Fibroblast of lung (primary cell): ENCODE measurements at regions not wholly inside any gene's neighbourhood (a gene's known extent, or its start where the extent isn't known, plus 50 kb on each side); places are given as distances from the start of the nearest gene placed in this dataset.

Experiments used
- DNase-seq, 2 donors: peaks; one replicate each; pipeline versions ENCODE4 v3.0.0 to v3.0.0-alpha.2; 2010; ENCODE audit warnings: low read depth in 2 of 2
- H2AFZ ChIP-seq: 2 replicates; pipeline ENCODE4 v1.5.1; 2012; ENCODE audit warnings: low read length, control low read depth, inconsistent platforms
- H3K27ac ChIP-seq: 2 replicates; pipeline ENCODE4 v1.5.1; 2011; ENCODE audit warnings: low read length, control low read depth; ENCODE audit not compliant: insufficient read depth
- H3K27me3 ChIP-seq: 2 replicates; pipeline ENCODE4 v1.5.1; 2011; ENCODE audit warnings: mild to moderate bottlenecking, low read length; ENCODE audit not compliant: control insufficient read depth, insufficient read depth
- H3K36me3 ChIP-seq: 2 replicates; pipeline ENCODE4 v1.5.1; 2011; ENCODE audit warnings: low read length; ENCODE audit not compliant: control insufficient read depth, insufficient read depth
- H3K4me1 ChIP-seq: 2 replicates; pipeline ENCODE4 v1.5.1; 2011; ENCODE audit warnings: low read length; ENCODE audit not compliant: control insufficient read depth, insufficient read depth; ENCODE audit errors: extremely low read depth
- H3K4me2 ChIP-seq: 2 replicates; pipeline ENCODE4 v1.5.1; 2011; ENCODE audit warnings: low read length, control low read depth; ENCODE audit not compliant: insufficient read depth; ENCODE audit errors: extremely low read depth
- H3K4me3 ChIP-seq, 4 experiments: fragments of 200-600 bp in 1 of 4; sonication (generic) in 1 of 4; replicated peaks in 1 of 4; 2 replicates each; pipeline ENCODE4 v1.5.1; 2011 to 2016; ENCODE audit warnings: low read length in 4 of 4, low read depth in 3 of 4, mild to moderate bottlenecking in 3 of 4, control low read depth in 2 of 4, inconsistent platforms in 1 of 4, mixed read lengths in 1 of 4; ENCODE audit not compliant: insufficient read depth in 1 of 4; ENCODE audit errors: control extremely low read depth in 1 of 4
- H3K79me2 ChIP-seq: 2 replicates; pipeline ENCODE4 v1.5.1; 2012; ENCODE audit warnings: mild to moderate bottlenecking, low read length, inconsistent platforms; ENCODE audit not compliant: control insufficient read depth, insufficient read depth
- H3K9ac ChIP-seq: 2 replicates; pipeline ENCODE4 v1.5.1; 2011; ENCODE audit warnings: mild to moderate bottlenecking, low read length, control low read depth; ENCODE audit not compliant: insufficient read depth
- H3K9me3 ChIP-seq: 2 replicates; pipeline ENCODE4 v1.5.1; 2012; ENCODE audit warnings: low read depth, low read length; ENCODE audit not compliant: control insufficient read depth, insufficient read depth
- H4K20me1 ChIP-seq: 2 replicates; pipeline ENCODE4 v1.5.1; 2011; ENCODE audit warnings: low read length; ENCODE audit not compliant: control insufficient read depth, insufficient read depth; ENCODE audit errors: extremely low read depth
- CTCF ChIP-seq, 2 donors: IDR thresholded peaks in 1 of 2; conservative IDR thresholded peaks in 1 of 2; 1 replicate in 1 of 2; 2 replicates in 1 of 2; pipeline ENCODE4 v1.5.1; 2011 to 2012; ENCODE audit warnings: low read length in 2 of 2, control low read depth in 1 of 2, inconsistent platforms in 1 of 2, low read depth in 1 of 2, mild to moderate bottlenecking in 1 of 2
- EZH2 ChIP-seq: IDR thresholded peaks from 2 replicates; pipeline ENCODE4 v1.5.1; 2012; ENCODE audit warnings: low read length, control low read depth, mild to moderate bottlenecking; ENCODE audit errors: missing control alignments

GRCh38 chr2:121128741-121129659, 156.0 kb downstream of the TFCP2L1 start:
- no peaks in the 10 kb centered on the region for H3K9me3 ChIP-seq

GRCh38 chr2:121129692-121130091, 155.3 kb downstream of the TFCP2L1 start:
- H3K27me3 ChIP-seq: no peaks in the 10 kb centered on the region
- H3K9me3 ChIP-seq: no peaks in the 10 kb centered on the region
- no peak overlapping the region for H3K4me3 ChIP-seq
- no peaks in the 10 kb centered on the region for H3K36me3 ChIP-seq
- no peaks in the 10 kb centered on the region for H4K20me1 ChIP-seq
- no peaks in the 10 kb centered on the region for H3K79me2 ChIP-seq
- H3K27ac ChIP-seq: no peak overlapping the region
- no peaks in the 10 kb centered on the region for H3K4me1 ChIP-seq
- no peak for DNase-seq
- H2AFZ ChIP-seq: no peak overlapping the region
- TF ChIP-seq CTCF (conservative IDR thresholded peaks at IDR 0.05 in 1 of 2, IDR thresholded peaks at IDR 0.05 in 1 of 2; ENCODE audit: low read depth in 1 of 2, low read length in 2 of 2) (no peak), EZH2 (no peak)
- no peak overlapping the region for H3K9ac ChIP-seq
- no peak overlapping the region for H3K4me2 ChIP-seq

More at GRCh38 chr2:121128741-121129659, 156.0 kb downstream of the TFCP2L1 start:
- Histone ChIP-seq H3K4me3 (no peak overlapping the region), H3K4me1 (no peaks in the 10 kb centered on the region), H2AFZ (no peak overlapping the region), H3K27ac (no peak overlapping the region), H3K27me3 (no peaks in the 10 kb centered on the region), H3K36me3 (no peaks in the 10 kb centered on the region), H3K9ac (no peak overlapping the region), H3K79me2 (no peaks in the 10 kb centered on the region), H3K4me2 (no peak overlapping the region), H4K20me1 (no peaks in the 10 kb centered on the region)
- peak in 1 of 2 donors; percentile 17 for DNase-seq
- TF ChIP-seq CTCF (conservative IDR thresholded peaks at IDR 0.05 in 1 of 2, IDR thresholded peaks at IDR 0.05 in 1 of 2; ENCODE audit: low read depth in 1 of 2, low read length in 2 of 2): peak; percentile 31 to 63
- TF ChIP-seq EZH2: no peak

GRCh38 chr2:121130301-121130850, 154.6 kb downstream of the TFCP2L1 start:
- no peaks in the 10 kb centered on the region for H3K79me2 ChIP-seq
- H4K20me1 ChIP-seq: no peaks in the 10 kb centered on the region
- H3K4me1 ChIP-seq: no peaks in the 10 kb centered on the region
- no peak for TF ChIP-seq CTCF (conservative IDR thresholded peaks at IDR 0.05 in 1 of 2, IDR thresholded peaks at IDR 0.05 in 1 of 2; ENCODE audit: low read depth in 1 of 2, low read length in 2 of 2)
- no peak for TF ChIP-seq EZH2
- no peak overlapping the region for H2AFZ ChIP-seq
- H3K27ac ChIP-seq: no peak overlapping the region
- H3K36me3 ChIP-seq: no peaks in the 10 kb centered on the region
- H3K9ac ChIP-seq: no peak overlapping the region
- no peak overlapping the region for H3K4me2 ChIP-seq
- DNase-seq: no peak
- H3K4me3 ChIP-seq: no peak overlapping the region
- H3K9me3 ChIP-seq: no peaks in the 10 kb centered on the region
- H3K27me3 ChIP-seq: no peaks in the 10 kb centered on the region
